Peyer's patch (tissue), 4 donors: ENCODE measurements at regions not wholly inside any gene's neighbourhood (a gene's known extent, or its start where the extent isn't known, plus 50 kb on each side); places are given as distances from the start of the nearest gene placed in this dataset.

Experiments used
- DNase-seq, 3 donors: peaks; one replicate each; pipeline ENCODE4 v3.0.0-alpha.2; 2017 to 2019
- H3K27ac ChIP-seq, 4 donors: fragments of 200-600 bp; sonication (generic); one replicate each; pipeline ENCODE4 v1.5.1; 2016 to 2019
- H3K27me3 ChIP-seq, 2 donors: fragments of 200-600 bp; sonication (generic); one replicate each; pipeline ENCODE4 v1.5.1; 2019
- H3K36me3 ChIP-seq, 3 donors: fragments of 200-600 bp; sonication (generic); one replicate each; pipeline ENCODE4 v1.5.1; 2016 to 2019
- H3K4me1 ChIP-seq, 4 donors: fragments of 200-600 bp; sonication (generic); one replicate each; pipeline ENCODE4 v1.5.1; 2016 to 2019
- H3K4me3 ChIP-seq, 4 donors: fragments of 200-600 bp; sonication (generic); 1 replicate in 3 of 4; 2 replicates in 1 of 4; pipeline ENCODE4 v1.5.1; 2016 to 2019; ENCODE audit warnings: mild to moderate bottlenecking in 1 of 4
- H3K9me3 ChIP-seq, 4 donors: fragments of 200-600 bp; sonication (generic); one replicate each; pipeline ENCODE4 v1.5.1; 2016 to 2019; ENCODE audit warnings: mild to moderate bottlenecking in 1 of 4
- POLR2A ChIP-seq, 2 donors: fragments of 450-650 bp; IDR thresholded peaks; one replicate each; pipeline ENCODE4 v1.5.1; 2017; ENCODE audit warnings: antibody characterized with exemption in 2 of 2, mild to moderate bottlenecking in 2 of 2, moderate library complexity in 2 of 2
- TF ChIP-seq, protein P1 (sequence below), 6 experiments: fragments of 450-650 bp in 4 of 6; fragments of 200-600 bp in 2 of 6; sonication (generic) in 1 of 6; IDR thresholded peaks; one replicate each; pipeline ENCODE4 v1.5.1; 2017 to 2019; ENCODE audit warnings: antibody characterized with exemption in 6 of 6, mild to moderate bottlenecking in 3 of 6, moderate library complexity in 1 of 6

DNA sequence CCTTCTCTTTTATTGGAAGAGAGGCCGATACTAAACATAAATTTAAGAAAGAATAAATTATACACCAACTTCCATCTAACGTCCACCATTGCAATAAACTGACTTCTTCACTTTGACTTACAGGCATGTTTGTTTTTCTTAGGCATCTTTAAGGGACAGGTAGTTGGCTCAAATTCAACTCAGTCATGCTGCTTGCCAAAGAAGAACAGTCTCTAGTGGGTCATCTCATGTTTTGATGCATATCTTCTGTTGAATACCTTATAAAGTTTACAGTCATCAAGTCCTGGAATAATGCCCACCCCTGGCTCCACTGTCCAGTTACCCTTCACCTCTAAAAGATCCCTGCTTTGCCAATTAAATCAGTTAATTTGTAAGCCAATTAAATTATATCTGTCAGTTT, 328.2 kb upstream of the GRAMD2B start:
- Histone ChIP-seq H3K36me3 (no peaks in the 10 kb centered on the region), H3K27me3 (no peaks in the 10 kb centered on the region), H3K4me1 (no peaks in the 10 kb centered on the region), H3K4me3 (no peak overlapping the region), H3K9me3 (no peaks in the 10 kb centered on the region), H3K27ac (no peak overlapping the region)
- no peak for TF ChIP-seq POLR2A (IDR thresholded peaks at IDR 0.05)
- TF ChIP-seq, protein P1, sequence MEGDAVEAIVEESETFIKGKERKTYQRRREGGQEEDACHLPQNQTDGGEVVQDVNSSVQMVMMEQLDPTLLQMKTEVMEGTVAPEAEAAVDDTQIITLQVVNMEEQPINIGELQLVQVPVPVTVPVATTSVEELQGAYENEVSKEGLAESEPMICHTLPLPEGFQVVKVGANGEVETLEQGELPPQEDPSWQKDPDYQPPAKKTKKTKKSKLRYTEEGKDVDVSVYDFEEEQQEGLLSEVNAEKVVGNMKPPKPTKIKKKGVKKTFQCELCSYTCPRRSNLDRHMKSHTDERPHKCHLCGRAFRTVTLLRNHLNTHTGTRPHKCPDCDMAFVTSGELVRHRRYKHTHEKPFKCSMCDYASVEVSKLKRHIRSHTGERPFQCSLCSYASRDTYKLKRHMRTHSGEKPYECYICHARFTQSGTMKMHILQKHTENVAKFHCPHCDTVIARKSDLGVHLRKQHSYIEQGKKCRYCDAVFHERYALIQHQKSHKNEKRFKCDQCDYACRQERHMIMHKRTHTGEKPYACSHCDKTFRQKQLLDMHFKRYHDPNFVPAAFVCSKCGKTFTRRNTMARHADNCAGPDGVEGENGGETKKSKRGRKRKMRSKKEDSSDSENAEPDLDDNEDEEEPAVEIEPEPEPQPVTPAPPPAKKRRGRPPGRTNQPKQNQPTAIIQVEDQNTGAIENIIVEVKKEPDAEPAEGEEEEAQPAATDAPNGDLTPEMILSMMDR (IDR thresholded peaks at IDR 0.05) = no peak
- no peak for DNase-seq

DNA sequence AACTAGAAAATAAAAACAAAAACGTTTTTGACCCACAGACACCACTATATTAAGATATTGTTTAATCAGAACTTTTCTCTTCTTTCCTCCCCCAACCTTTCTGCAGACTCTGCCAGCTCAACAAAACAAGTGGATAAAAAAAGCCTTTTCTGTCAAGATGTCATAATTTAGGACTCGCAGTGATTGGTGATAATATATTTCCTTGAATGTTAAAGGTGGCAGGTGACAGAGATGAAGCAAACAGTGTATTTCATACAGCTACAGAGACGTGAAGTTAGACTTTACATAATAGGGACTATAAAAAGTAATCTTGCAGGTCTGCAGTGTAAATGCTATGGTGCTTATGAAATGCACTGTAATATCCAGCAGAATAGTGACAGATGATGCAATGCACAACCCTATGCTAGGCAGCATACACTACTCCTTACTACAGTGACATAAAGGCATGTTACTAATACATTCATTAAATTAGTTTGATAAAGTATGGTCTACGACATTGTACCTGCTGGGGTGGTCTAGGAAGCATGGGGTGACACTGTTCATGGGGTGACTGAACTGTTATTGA, 326.7 kb upstream of the GRAMD2B start:
- H3K27ac ChIP-seq = no peak overlapping the region
- DNase-seq = no peak
- H3K36me3 ChIP-seq = no peaks in the 10 kb centered on the region
- TF ChIP-seq POLR2A (IDR thresholded peaks at IDR 0.05) = no peak
- TF ChIP-seq, protein P1 (IDR thresholded peaks at IDR 0.05) = no peak
- H3K9me3 ChIP-seq = no peaks in the 10 kb centered on the region
- no peaks in the 10 kb centered on the region for H3K27me3 ChIP-seq
- no peaks in the 10 kb centered on the region for H3K4me1 ChIP-seq
- no peak overlapping the region for H3K4me3 ChIP-seq

DNA sequence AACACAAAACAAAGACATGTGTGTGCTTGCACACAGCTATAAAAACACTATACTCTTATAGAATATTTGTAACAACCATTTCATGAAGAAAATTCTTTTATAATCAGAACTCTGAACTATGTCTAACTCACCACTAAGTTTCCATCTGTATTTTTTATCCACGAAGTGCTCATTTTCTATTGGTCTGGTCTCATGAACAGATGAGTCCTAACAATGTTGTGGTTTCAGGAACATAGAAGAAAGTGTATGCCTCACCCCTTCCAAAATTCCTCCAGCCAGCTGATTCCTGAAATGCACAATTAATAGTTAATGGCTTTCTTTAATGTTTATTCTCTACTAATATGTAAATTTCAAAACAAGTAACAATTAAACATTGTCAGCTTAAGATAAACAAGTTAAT, 325.3 kb upstream of the GRAMD2B start:
- Histone ChIP-seq H3K4me1 (no peaks in the 10 kb centered on the region), H3K27ac (no peak overlapping the region), H3K4me3 (no peak overlapping the region), H3K9me3 (no peaks in the 10 kb centered on the region), H3K36me3 (no peaks in the 10 kb centered on the region), H3K27me3 (no peaks in the 10 kb centered on the region)
- TF ChIP-seq POLR2A (IDR thresholded peaks at IDR 0.05) = no peak
- TF ChIP-seq, protein P1 (IDR thresholded peaks at IDR 0.05) = no peak
- DNase-seq = no peak

DNA sequence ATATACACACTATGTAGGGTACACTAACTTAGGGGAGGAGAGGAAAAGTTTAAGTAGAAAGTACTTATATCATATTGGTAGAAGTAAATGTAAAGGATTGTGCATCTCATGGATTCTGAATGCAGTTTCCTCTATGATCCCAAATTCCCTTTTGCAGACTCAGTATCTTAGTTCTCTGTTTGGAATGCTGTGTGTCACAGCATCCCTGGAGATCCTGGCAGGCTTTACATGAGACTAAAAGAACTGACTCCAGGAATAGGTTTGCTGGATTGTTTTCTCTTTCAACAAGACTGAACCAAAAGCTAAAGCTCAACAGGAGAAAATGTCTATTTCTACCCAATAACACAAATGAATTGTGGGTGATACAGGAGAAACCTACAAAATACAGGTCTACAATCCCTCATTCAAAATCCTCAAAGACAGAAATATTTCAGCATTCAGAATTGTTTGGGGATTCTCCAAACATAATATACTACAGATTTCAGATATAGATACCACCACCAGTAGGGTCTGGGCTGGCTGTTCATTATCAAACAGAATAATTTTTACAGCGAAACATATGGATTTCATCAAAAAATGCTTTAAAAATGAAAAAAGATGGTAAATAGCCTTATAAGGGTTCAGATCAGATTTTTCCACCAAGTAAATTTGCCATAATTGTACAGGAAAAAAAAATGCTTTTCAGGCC, 324.7 kb upstream of the GRAMD2B start:
- H3K27ac ChIP-seq = no peak overlapping the region
- H3K4me3 ChIP-seq = no peak overlapping the region
- H3K9me3 ChIP-seq = no peaks in the 10 kb centered on the region
- no peaks in the 10 kb centered on the region for H3K36me3 ChIP-seq
- no peak for DNase-seq
- TF ChIP-seq POLR2A (IDR thresholded peaks at IDR 0.05) = no peak
- TF ChIP-seq, protein P1 (IDR thresholded peaks at IDR 0.05) = no peak
- no peaks in the 10 kb centered on the region for H3K27me3 ChIP-seq
- no peaks in the 10 kb centered on the region for H3K4me1 ChIP-seq

DNA sequence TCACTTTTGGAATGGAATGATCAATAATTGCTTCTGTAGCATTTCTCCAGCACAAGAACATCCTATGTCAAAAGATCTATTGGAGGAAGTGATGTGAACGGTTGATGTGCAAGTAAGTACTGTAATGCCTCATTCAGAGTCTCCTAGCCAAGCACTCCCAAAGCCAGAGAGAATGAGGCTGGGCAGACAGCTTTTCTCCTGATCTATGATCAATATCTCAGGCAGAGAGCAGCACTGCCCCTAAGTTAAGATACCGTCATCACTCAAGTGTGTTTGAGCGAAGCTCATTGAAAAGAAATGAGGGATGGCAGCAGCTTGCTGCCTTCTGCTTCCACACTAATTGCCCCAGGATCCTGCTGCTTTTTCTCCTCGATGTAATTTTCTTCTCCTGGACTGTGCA, 324.1 kb upstream of the GRAMD2B start:
- Histone ChIP-seq H3K27me3 (no peaks in the 10 kb centered on the region), H3K4me1 (no peaks in the 10 kb centered on the region), H3K27ac (no peak overlapping the region), H3K36me3 (no peaks in the 10 kb centered on the region), H3K9me3 (no peaks in the 10 kb centered on the region), H3K4me3 (no peak overlapping the region)
- no peak for DNase-seq
- no peak for TF ChIP-seq POLR2A (IDR thresholded peaks at IDR 0.05)
- TF ChIP-seq, protein P1 (IDR thresholded peaks at IDR 0.05) = no peak
